Kidney epithelial cell (primary cell): ENCODE measurements at regions not wholly inside any gene's neighbourhood (a gene's known extent, or its start where the extent isn't known, plus 50 kb on each side); places are given as distances from the start of the nearest gene placed in this dataset.
A peak's percentile ranks its signal among the peaks of the same experiment; 100 is the strongest.

Experiments used
- DNase-seq: peaks from one replicate; pipeline ENCODE4 v3.0.0-alpha.2; 2010; ENCODE audit warnings: low read depth
- H3K27me3 ChIP-seq: 2 replicates; pipeline ENCODE4 v1.6.0; 2011; ENCODE audit warnings: low read length; ENCODE audit not compliant: control insufficient read depth, insufficient read depth
- H3K36me3 ChIP-seq: 2 replicates; pipeline ENCODE4 v1.5.1; 2011; ENCODE audit warnings: low read length; ENCODE audit not compliant: control insufficient read depth, insufficient read depth
- H3K4me3 ChIP-seq: 2 replicates; pipeline ENCODE4 v1.5.1; 2011; ENCODE audit warnings: low read depth, mild to moderate bottlenecking, control low read depth, low read length
- CTCF ChIP-seq: IDR thresholded peaks from 2 replicates; pipeline ENCODE4 v1.5.1; 2011; ENCODE audit warnings: mild to moderate bottlenecking, moderate library complexity, low read length, control low read depth, inconsistent platforms; ENCODE audit not compliant: insufficient read depth, poor library complexity, severe bottlenecking

GRCh38 chr18:11502368-11502767 is 107.0 kb upstream of the SLC35G4 start:
- no peaks in the 10 kb centered on the region for H3K27me3 ChIP-seq
- TF ChIP-seq CTCF: no peak
- H3K4me3 ChIP-seq: no peak overlapping the region
- no peaks in the 10 kb centered on the region for H3K36me3 ChIP-seq
- DNase-seq: no peak

GRCh38 chr18:11501352-11501751 is 108.0 kb upstream of the SLC35G4 start:
- TF ChIP-seq CTCF: no peak
- H3K27me3 ChIP-seq: no peaks in the 10 kb centered on the region
- no peak for DNase-seq

DNA sequence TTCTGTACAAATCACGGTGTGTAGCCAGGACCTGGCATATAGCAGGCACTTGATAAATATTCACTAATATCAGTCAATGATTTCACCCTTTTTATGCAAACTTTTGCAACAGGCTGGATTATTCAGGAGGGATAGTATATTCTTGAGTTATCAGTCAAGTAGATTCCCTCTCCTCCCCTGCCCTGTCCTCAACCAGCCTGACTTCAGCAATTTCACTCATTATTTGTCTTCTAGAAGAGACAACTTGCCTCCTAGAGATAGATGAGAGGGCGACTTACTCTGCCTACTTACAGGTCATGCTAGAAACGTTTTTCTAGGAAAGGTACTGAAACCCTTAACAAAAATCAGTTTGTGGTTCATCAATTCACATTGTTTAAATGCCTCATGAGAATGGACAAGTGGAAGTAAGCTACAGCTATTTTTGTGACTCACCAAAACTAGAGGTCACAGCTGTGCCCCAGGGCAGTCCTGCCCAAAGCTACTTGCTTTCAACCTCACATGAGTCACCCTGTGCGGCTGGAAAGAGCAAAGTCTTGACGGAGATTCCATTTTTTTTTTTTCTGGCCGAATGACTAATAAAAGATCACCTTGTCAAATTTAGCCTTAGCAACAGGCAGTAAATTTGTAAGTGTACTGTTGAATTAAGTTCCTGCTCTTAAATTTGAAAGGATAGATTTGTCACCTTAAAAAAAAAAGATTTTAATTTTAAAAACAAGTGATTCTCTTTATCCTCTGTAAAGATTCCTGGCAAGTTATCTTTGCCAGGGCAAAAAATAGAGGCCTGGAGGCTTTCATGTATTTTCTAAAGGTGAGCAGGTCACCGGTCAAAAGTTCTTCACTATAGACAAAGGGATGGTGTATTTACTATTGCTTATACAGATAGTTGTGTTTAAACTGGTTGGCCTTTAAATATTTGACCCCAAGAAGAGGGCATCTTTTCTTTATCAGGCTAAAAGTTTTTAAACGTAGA is 109.0 kb upstream of the SLC35G4 start:
- H3K27me3 ChIP-seq: no peaks in the 10 kb centered on the region
- H3K4me3 ChIP-seq: no peak overlapping the region
- TF ChIP-seq CTCF: no peak
- H3K36me3 ChIP-seq: no peaks in the 10 kb centered on the region
- peak; percentile 99 for DNase-seq

More at GRCh38 chr18:11501352-11501751, 108.0 kb upstream of the SLC35G4 start:
- Histone ChIP-seq H3K36me3 (no peaks in the 10 kb centered on the region), H3K4me3 (no peak overlapping the region)

GRCh38 chr18:11498821-11499220 is 110.6 kb upstream of the SLC35G4 start:
- TF ChIP-seq CTCF: no peak
- no peaks in the 10 kb centered on the region for H3K27me3 ChIP-seq
- no peaks in the 10 kb centered on the region for H3K36me3 ChIP-seq

GRCh38 chr18:11497585-11497984 is 111.8 kb upstream of the SLC35G4 start:
- TF ChIP-seq CTCF: no peak
- no peaks in the 10 kb centered on the region for H3K36me3 ChIP-seq
- no peak for DNase-seq
- H3K27me3 ChIP-seq: no peaks in the 10 kb centered on the region
- H3K4me3 ChIP-seq: no peak overlapping the region

More at GRCh38 chr18:11498821-11499220, 110.6 kb upstream of the SLC35G4 start:
- DNase-seq: no peak
- no peak overlapping the region for H3K4me3 ChIP-seq
